Trophoblast cell (in vitro differentiated cells and primary cell): ENCODE measurements at regions not wholly inside any gene's neighbourhood (a gene's known extent, or its start where the extent isn't known, plus 50 kb on each side); places are given as distances from the start of the nearest gene placed in this dataset.

Experiments
- DNase-seq, 2 donors: peaks; one replicate each; pipeline ENCODE4 v3.0.0-alpha.2; 2016
- H2AFZ ChIP-seq: 2 replicates; pipeline ENCODE4 v1.6.1; 2013; ENCODE audit warnings: low read length, moderate library complexity, mild to moderate bottlenecking; ENCODE audit not compliant: insufficient read depth, poor library complexity
- H2AK5ac ChIP-seq: 2 replicates; pipeline ENCODE4 v1.6.1; 2013; ENCODE audit warnings: mild to moderate bottlenecking, low read length
- H2BK120ac ChIP-seq: 2 replicates; pipeline ENCODE4 v1.6.1; 2013; ENCODE audit warnings: low read length, mild to moderate bottlenecking, moderate library complexity; ENCODE audit not compliant: insufficient read depth, poor library complexity
- H2BK12ac ChIP-seq: 2 replicates; pipeline ENCODE4 v1.6.1; 2013; ENCODE audit warnings: mild to moderate bottlenecking, low read length, moderate library complexity
- H2BK5ac ChIP-seq: 2 replicates; pipeline ENCODE4 v1.6.1; 2013; ENCODE audit warnings: low read length, low read depth, moderate library complexity, mild to moderate bottlenecking; ENCODE audit not compliant: poor library complexity
- H3K14ac ChIP-seq: 2 replicates; pipeline ENCODE4 v1.6.1; 2013; ENCODE audit warnings: mild to moderate bottlenecking, low read length
- H3K18ac ChIP-seq: 2 replicates; pipeline ENCODE4 v1.6.1; 2013; ENCODE audit warnings: mild to moderate bottlenecking, low read length
- H3K23ac ChIP-seq: 2 replicates; pipeline ENCODE4 v1.6.1; 2013; ENCODE audit warnings: low read length
- H3K27ac ChIP-seq: 2 replicates; pipeline ENCODE4 v1.5.1; 2013; ENCODE audit warnings: low read depth, mild to moderate bottlenecking, inconsistent platforms, low read length, moderate library complexity
- H3K27me3 ChIP-seq: 2 replicates; pipeline ENCODE4 v1.6.1; 2013; ENCODE audit warnings: inconsistent platforms, mild to moderate bottlenecking, low read length, moderate library complexity; ENCODE audit not compliant: insufficient read depth
- H3K36me3 ChIP-seq, 2 experiments: 1 replicate in 1 of 2; 2 replicates in 1 of 2; pipeline ENCODE4 v1.6.1; 2013; ENCODE audit warnings: low read length in 2 of 2, mild to moderate bottlenecking in 2 of 2, moderate library complexity in 1 of 2; ENCODE audit not compliant: insufficient read depth in 2 of 2, control insufficient read depth in 1 of 2
- H3K4ac ChIP-seq: 2 replicates; pipeline ENCODE4 v1.6.1; 2013; ENCODE audit warnings: low read depth, mild to moderate bottlenecking, low read length, moderate library complexity
- H3K4me1 ChIP-seq, 2 experiments: 1 replicate in 1 of 2; 2 replicates in 1 of 2; pipeline ENCODE4 v1.6.1; 2013; ENCODE audit warnings: low read length in 2 of 2, mild to moderate bottlenecking in 2 of 2, moderate library complexity in 1 of 2; ENCODE audit not compliant: insufficient read depth in 2 of 2, control insufficient read depth in 1 of 2
- H3K4me2 ChIP-seq: 2 replicates; pipeline ENCODE4 v1.6.1; 2013; ENCODE audit warnings: inconsistent platforms, mild to moderate bottlenecking, low read length, moderate library complexity
- H3K4me3 ChIP-seq: 2 replicates; pipeline ENCODE4 v1.5.1; 2013; ENCODE audit warnings: mild to moderate bottlenecking, low read depth, low read length, inconsistent platforms
- H3K79me1 ChIP-seq: one replicate; pipeline ENCODE4 v1.6.1; 2013; ENCODE audit warnings: low read length
- H3K79me2 ChIP-seq: 2 replicates; pipeline ENCODE4 v1.6.1; 2013; ENCODE audit warnings: low read length, mild to moderate bottlenecking; ENCODE audit not compliant: control insufficient read depth, insufficient read depth, poor library complexity
- H3K9ac ChIP-seq: 2 replicates; pipeline ENCODE4 v1.6.1; 2013; ENCODE audit warnings: mild to moderate bottlenecking, low read length
- H3K9me3 ChIP-seq: 2 replicates; pipeline ENCODE4 v1.6.1; 2013; ENCODE audit warnings: low read depth, mild to moderate bottlenecking, control low read depth, inconsistent platforms, low read length; ENCODE audit not compliant: insufficient read depth
- H4K12ac ChIP-seq: 2 replicates; pipeline ENCODE4 v1.6.1; 2013; ENCODE audit warnings: low read depth, mild to moderate bottlenecking, low read length, moderate library complexity
- H4K8ac ChIP-seq: 2 replicates; pipeline ENCODE4 v1.6.1; 2013; ENCODE audit warnings: low read depth, mild to moderate bottlenecking, low read length, moderate library complexity
- H4K91ac ChIP-seq: one replicate; pipeline ENCODE4 v1.6.1; 2013; ENCODE audit warnings: low read depth, mild to moderate bottlenecking, low read length, moderate library complexity
- WGBS: extraction: QIAGEN DNeasy Blood & Tissue Kit; methylation state at CpG from one replicate; pipeline ENCODE4 v1.1.7; 2013; ENCODE audit warnings: missing lambda C conversion rate; ENCODE audit not compliant: insufficient read length, insufficient coverage; ENCODE audit errors: extremely low coverage; 5-methylcytosine and 5-hydroxymethylcytosine counted together

- no peak overlapping the region for H4K8ac ChIP-seq
- H3K9me3 ChIP-seq, result peaks cover 4% of the 10 kb centered on the region
These were observed 285.3 kb downstream of the ENC1 start for GRCh38 chr5:74355041-74355824.

GRCh38 chr5:74352256-74352655 is 288.3 kb downstream of the ENC1 start:
- no peak overlapping the region for H3K4ac ChIP-seq
- no peaks in the 10 kb centered on the region for H3K27me3 ChIP-seq
- no peak overlapping the region for H2AK5ac ChIP-seq

More at GRCh38 chr5:74355041-74355824, 285.3 kb downstream of the ENC1 start:
- H3K4me1 ChIP-seq, result peaks cover 1 to 5% of the 10 kb centered on the region in 2 experiments
- H2BK12ac ChIP-seq, result no peak overlapping the region
- no peaks in the 10 kb centered on the region for H3K79me2 ChIP-seq
- no peak overlapping the region for H3K4ac ChIP-seq
- H2AK5ac ChIP-seq, result no peak overlapping the region
- no peaks in the 10 kb centered on the region for H3K27me3 ChIP-seq
- H3K23ac ChIP-seq, result no peak overlapping the region
- no CpG with 5 or more reads among the region's 6 CpGs for WGBS
- H3K4me3 ChIP-seq, result no peak overlapping the region
- no peak overlapping the region for H3K9ac ChIP-seq
- no peak for DNase-seq
- no peaks in the 10 kb centered on the region for H3K36me3 ChIP-seq
- H3K4me2 ChIP-seq, result no peak overlapping the region
- H2BK5ac ChIP-seq, result no peak overlapping the region
- H4K91ac ChIP-seq, result no peak overlapping the region
- H3K14ac ChIP-seq, result no peak overlapping the region
- H3K18ac ChIP-seq, result no peak overlapping the region
- H2BK120ac ChIP-seq, result no peak overlapping the region
- no peak overlapping the region for H2AFZ ChIP-seq
- H4K12ac ChIP-seq, result no peak overlapping the region
- no peaks in the 10 kb centered on the region for H3K79me1 ChIP-seq
- H3K27ac ChIP-seq, result no peak overlapping the region

GRCh38 chr5:74342948-74343682 is 297.4 kb downstream of the ENC1 start:
- H3K4ac ChIP-seq, result peak overlapping the region; percentile 40
- no peak overlapping the region for H2AFZ ChIP-seq
- H3K27ac ChIP-seq, result no peak overlapping the region
- peaks cover 5 to 8% of the 10 kb centered on the region in 2 experiments for H3K4me1 ChIP-seq
- no peak overlapping the region for H2BK120ac ChIP-seq
- no peaks in the 10 kb centered on the region for H3K36me3 ChIP-seq
- H3K79me2 ChIP-seq, result no peaks in the 10 kb centered on the region
- H3K18ac ChIP-seq, result no peak overlapping the region
- no peak overlapping the region for H3K4me2 ChIP-seq
- WGBS, result no CpG with 5 or more reads among the region's 5 CpGs
- H4K12ac ChIP-seq, result no peak overlapping the region
- peak overlapping the region; percentile 91 for H2BK12ac ChIP-seq
- H2BK5ac ChIP-seq, result no peak overlapping the region
- H3K9ac ChIP-seq, result no peak overlapping the region
- no peaks in the 10 kb centered on the region for H3K9me3 ChIP-seq
- DNase-seq, result no peak
- no peak overlapping the region for H2AK5ac ChIP-seq
- H3K4me3 ChIP-seq, result no peak overlapping the region
- H4K8ac ChIP-seq, result no peak overlapping the region
- H3K27me3 ChIP-seq, result no peaks in the 10 kb centered on the region
- no peak overlapping the region for H3K23ac ChIP-seq
- peaks cover 12% of the 10 kb centered on the region for H3K79me1 ChIP-seq
- no peak overlapping the region for H4K91ac ChIP-seq
- H3K14ac ChIP-seq, result peak overlapping the region; percentile 74

More at GRCh38 chr5:74352256-74352655, 288.3 kb downstream of the ENC1 start:
- peaks cover 4% of the 10 kb centered on the region for H3K9me3 ChIP-seq
- no peak overlapping the region for H3K18ac ChIP-seq
- no peaks in the 10 kb centered on the region for H3K79me1 ChIP-seq
- no peak overlapping the region for H3K23ac ChIP-seq
- no peak overlapping the region for H3K4me2 ChIP-seq
- H3K4me3 ChIP-seq, result no peak overlapping the region
- H3K14ac ChIP-seq, result no peak overlapping the region
- H3K27ac ChIP-seq, result no peak overlapping the region
- H3K4me1 ChIP-seq, result peaks cover 0 to 5% of the 10 kb centered on the region in 2 experiments
- H4K8ac ChIP-seq, result no peak overlapping the region
- no peaks in the 10 kb centered on the region for H3K79me2 ChIP-seq
- no peak overlapping the region for H2BK120ac ChIP-seq
- H2BK5ac ChIP-seq, result no peak overlapping the region
- no peaks in the 10 kb centered on the region for H3K36me3 ChIP-seq
- no peak for DNase-seq
- no peak overlapping the region for H4K12ac ChIP-seq
- WGBS, result no CpG with 5 or more reads among the region's 4 CpGs
- H3K9ac ChIP-seq, result no peak overlapping the region
- H2BK12ac ChIP-seq, result no peak overlapping the region
- H4K91ac ChIP-seq, result no peak overlapping the region
- no peak overlapping the region for H2AFZ ChIP-seq

- Histone ChIP-seq H3K27me3 (no peaks in the 10 kb centered on the region), H3K79me2 (no peaks in the 10 kb centered on the region), H3K9ac (no peak overlapping the region), H2BK5ac (peak overlapping the region; percentile 72), H3K4me2 (no peak overlapping the region), H2AFZ (no peak overlapping the region), H3K9me3 (no peaks in the 10 kb centered on the region), H3K4me3 (no peak overlapping the region), H3K79me1 (peaks cover 17% of the 10 kb centered on the region), H3K36me3 (no peaks in the 10 kb centered on the region), H2BK12ac (peak overlapping the region; percentile 91), H3K4me1 (peaks cover 11 to 17% of the 10 kb centered on the region in 2 experiments), H2AK5ac (no peak overlapping the region), H4K8ac (no peak overlapping the region), H3K4ac (no peak overlapping the region), H4K91ac (peak overlapping the region; percentile 57), H3K14ac (no peak overlapping the region), H3K27ac (peak overlapping the region; percentile 31), H3K18ac (no peak overlapping the region), H2BK120ac (peak overlapping the region; percentile 70), H4K12ac (no peak overlapping the region), H3K23ac (no peak overlapping the region)
- no CpG with 5 or more reads among the region's 2 CpGs for WGBS
- DNase-seq, result no peak
These were observed 298.3 kb downstream of the ENC1 start for GRCh38 chr5:74342182-74342581.
